ENCODE measurements at regions not wholly inside any gene's neighbourhood (a gene's known extent, or its start where the extent isn't known, plus 50 kb on each side); places are given as distances from the start of the nearest gene placed in this dataset.

DNA sequence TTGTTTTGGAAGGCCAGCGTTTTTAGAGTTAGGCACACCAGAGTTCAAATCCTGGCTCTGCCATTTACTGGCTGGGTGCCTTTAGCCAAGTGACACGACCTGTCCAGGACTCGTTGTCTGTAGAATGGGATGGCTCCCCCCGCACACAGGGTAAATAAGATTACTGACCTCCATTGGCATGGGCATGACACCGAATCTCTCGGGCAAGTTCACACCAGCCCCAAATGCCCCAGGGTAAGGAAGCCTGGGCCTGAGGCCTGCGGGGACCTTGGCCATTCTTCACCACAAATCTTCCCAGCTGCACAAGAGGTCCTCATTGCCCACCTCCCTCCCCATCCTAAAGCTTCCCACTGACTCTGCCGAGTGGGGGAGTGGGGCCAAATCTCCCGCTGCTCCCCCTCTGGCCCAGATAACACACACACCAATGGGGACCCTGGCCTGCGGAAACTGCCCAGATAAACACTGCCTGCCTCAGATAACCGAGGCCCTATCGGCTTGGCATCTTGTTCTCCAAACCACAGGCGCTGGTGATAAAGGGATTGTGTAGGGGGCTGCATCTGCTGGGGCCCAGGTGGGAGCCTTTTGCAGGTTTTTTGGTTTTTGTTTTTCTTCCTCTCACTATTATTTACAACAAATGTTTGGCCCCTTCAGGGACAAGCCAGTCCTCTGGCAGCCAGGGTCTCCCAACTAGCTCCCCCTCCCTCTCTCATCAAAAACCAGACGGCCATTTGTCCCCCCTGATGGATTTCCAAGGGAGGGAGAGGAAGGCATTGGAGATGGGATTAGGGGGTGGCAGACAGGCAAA lies 75.0 kb upstream of the LHX1 start:
- no peak for FAIRE-seq
- DNase-seq (ENCODE audit: low read depth), result no peak

DNA sequence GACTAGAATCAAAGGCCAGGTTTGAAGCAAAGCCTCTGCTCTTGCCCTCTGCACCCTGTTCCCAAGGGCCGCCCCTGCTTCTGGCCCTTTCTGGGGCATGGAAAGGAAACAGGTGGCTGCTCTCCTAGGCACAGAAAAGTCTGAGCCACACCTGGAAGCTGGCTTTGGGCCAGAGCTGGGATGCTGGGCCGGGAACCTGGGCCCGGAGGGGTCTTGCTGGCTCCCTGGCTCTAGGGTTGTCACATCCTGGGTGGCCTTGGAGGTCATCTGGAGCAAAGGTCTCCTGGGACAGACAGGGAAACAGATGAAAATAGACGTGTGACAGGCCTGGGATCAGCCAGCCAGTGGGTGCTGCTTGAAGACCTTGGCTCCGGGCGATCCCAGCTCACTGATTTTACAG lies 74.1 kb upstream of the LHX1 start:
- Mint-ChIP-seq H3K4me1 (ENCODE audit: low read depth, unreplicated experiment) (peaks cover 3% of the 10 kb centered on the region), H3K9me3 (ENCODE audit: unreplicated experiment) (peaks cover 4% of the 10 kb centered on the region), H3K27ac (ENCODE audit: unreplicated experiment) (no peak overlapping the region), H3K36me3 (ENCODE audit: low read depth, unreplicated experiment) (no peaks in the 10 kb centered on the region), H3K27me3 (ENCODE audit: low read depth, unreplicated experiment) (peaks cover 32% of the 10 kb centered on the region), H3K4me3 (ENCODE audit: unreplicated experiment) (no peak overlapping the region)
- Histone ChIP-seq H3K79me2 (ENCODE audit: insufficient read depth, low read length) (no peaks in the 10 kb centered on the region), H3K4me3 (ENCODE audit: insufficient read depth, low read depth, low read length) (no peak overlapping the region), H3K9ac (ENCODE audit: low read length) (no peak overlapping the region), H3K27me3 (ENCODE audit: insufficient read depth, low read length) (peaks cover 2% of the 10 kb centered on the region), H3K9me3 (ENCODE audit: insufficient read depth, low read depth, low read length) (no peaks in the 10 kb centered on the region), H2AFZ (ENCODE audit: low read depth, low read length) (no peak overlapping the region), H3K4me2 (ENCODE audit: low read length) (no peak overlapping the region), H3K36me3 (ENCODE audit: insufficient read depth, low read length) (no peaks in the 10 kb centered on the region), H3K4me1 (ENCODE audit: insufficient read depth, low read length) (no peaks in the 10 kb centered on the region), H4K20me1 (ENCODE audit: insufficient read depth, low read length) (no peaks in the 10 kb centered on the region), H3K27ac (ENCODE audit: low read depth, low read length) (no peak overlapping the region)
- TF ChIP-seq, protein P1, sequence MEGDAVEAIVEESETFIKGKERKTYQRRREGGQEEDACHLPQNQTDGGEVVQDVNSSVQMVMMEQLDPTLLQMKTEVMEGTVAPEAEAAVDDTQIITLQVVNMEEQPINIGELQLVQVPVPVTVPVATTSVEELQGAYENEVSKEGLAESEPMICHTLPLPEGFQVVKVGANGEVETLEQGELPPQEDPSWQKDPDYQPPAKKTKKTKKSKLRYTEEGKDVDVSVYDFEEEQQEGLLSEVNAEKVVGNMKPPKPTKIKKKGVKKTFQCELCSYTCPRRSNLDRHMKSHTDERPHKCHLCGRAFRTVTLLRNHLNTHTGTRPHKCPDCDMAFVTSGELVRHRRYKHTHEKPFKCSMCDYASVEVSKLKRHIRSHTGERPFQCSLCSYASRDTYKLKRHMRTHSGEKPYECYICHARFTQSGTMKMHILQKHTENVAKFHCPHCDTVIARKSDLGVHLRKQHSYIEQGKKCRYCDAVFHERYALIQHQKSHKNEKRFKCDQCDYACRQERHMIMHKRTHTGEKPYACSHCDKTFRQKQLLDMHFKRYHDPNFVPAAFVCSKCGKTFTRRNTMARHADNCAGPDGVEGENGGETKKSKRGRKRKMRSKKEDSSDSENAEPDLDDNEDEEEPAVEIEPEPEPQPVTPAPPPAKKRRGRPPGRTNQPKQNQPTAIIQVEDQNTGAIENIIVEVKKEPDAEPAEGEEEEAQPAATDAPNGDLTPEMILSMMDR (IDR thresholded peaks at IDR 0.05; ENCODE audit: insufficient read depth, low read depth, low read length), result no peak
- no peak for TF ChIP-seq EZH2 (IDR thresholded peaks at IDR 0.05; ENCODE audit: insufficient read depth, low read length)
- no peak for FAIRE-seq
- no peak for DNase-seq (ENCODE audit: low read depth)

More for the DNA sequence above, 75.0 kb upstream of the LHX1 start:
- H3K36me3 ChIP-seq (ENCODE audit: insufficient read depth, low read length), result no peaks in the 10 kb centered on the region
- H3K79me2 ChIP-seq (ENCODE audit: insufficient read depth, low read length), result no peaks in the 10 kb centered on the region
- H3K27me3 ChIP-seq (ENCODE audit: insufficient read depth, low read length), result peaks cover 2% of the 10 kb centered on the region
- H3K4me1 ChIP-seq (ENCODE audit: insufficient read depth, low read length), result no peaks in the 10 kb centered on the region
- Mint-ChIP-seq H3K9me3 (ENCODE audit: unreplicated experiment) (peaks cover 4% of the 10 kb centered on the region), H3K27me3 (ENCODE audit: low read depth, unreplicated experiment) (peaks cover 37% of the 10 kb centered on the region), H3K4me3 (ENCODE audit: unreplicated experiment) (no peak overlapping the region), H3K4me1 (ENCODE audit: low read depth, unreplicated experiment) (peaks cover 3% of the 10 kb centered on the region), H3K36me3 (ENCODE audit: low read depth, unreplicated experiment) (no peaks in the 10 kb centered on the region), H3K27ac (ENCODE audit: unreplicated experiment) (no peak overlapping the region)
- H3K9ac ChIP-seq (ENCODE audit: low read length), result no peak overlapping the region
- no peaks in the 10 kb centered on the region for H3K9me3 ChIP-seq (ENCODE audit: insufficient read depth, low read depth, low read length)
- no peak overlapping the region for H3K4me2 ChIP-seq (ENCODE audit: low read length)
- H4K20me1 ChIP-seq (ENCODE audit: insufficient read depth, low read length), result no peaks in the 10 kb centered on the region
- H3K4me3 ChIP-seq (ENCODE audit: insufficient read depth, low read depth, low read length), result no peak overlapping the region
- no peak overlapping the region for H2AFZ ChIP-seq (ENCODE audit: low read depth, low read length)
- no peak for TF ChIP-seq EZH2 (IDR thresholded peaks at IDR 0.05; ENCODE audit: insufficient read depth, low read length)
- TF ChIP-seq, protein P1 (IDR thresholded peaks at IDR 0.05; ENCODE audit: insufficient read depth, low read depth, low read length), result no peak
- no peak overlapping the region for H3K27ac ChIP-seq (ENCODE audit: low read depth, low read length)
